GM18873 (cell line): ENCODE measurements at regions not wholly inside any gene's neighbourhood (a gene's known extent, or its start where the extent isn't known, plus 50 kb on each side); places are given as distances from the start of the nearest gene placed in this dataset.
A peak's percentile ranks its signal among the peaks of the same experiment; 100 is the strongest.

ENCODE experiments used
- ATAC-seq: cut with Tn5 transposase; IDR thresholded peaks from one replicate; pipeline ENCODE4 v1.9.1; 2021; ENCODE audit warnings: mild to moderate bottlenecking, moderate library complexity, moderate number of reproducible peaks; ENCODE audit not compliant: unreplicated experiment, low FRiP score

- no peak for ATAC-seq
These were observed 90.7 kb upstream of the IL12B start for GRCh38 chr5:159420940-159421339.

GRCh38 chr5:159422361-159422760 is 92.1 kb upstream of the IL12B start:
- no peak for ATAC-seq

- no peak for ATAC-seq
These were observed 92.6 kb upstream of the IL12B start for GRCh38 chr5:159422910-159423309.

- ATAC-seq: no peak
These were observed 93.8 kb upstream of the IL12B start for GRCh38 chr5:159424123-159424522.

DNA sequence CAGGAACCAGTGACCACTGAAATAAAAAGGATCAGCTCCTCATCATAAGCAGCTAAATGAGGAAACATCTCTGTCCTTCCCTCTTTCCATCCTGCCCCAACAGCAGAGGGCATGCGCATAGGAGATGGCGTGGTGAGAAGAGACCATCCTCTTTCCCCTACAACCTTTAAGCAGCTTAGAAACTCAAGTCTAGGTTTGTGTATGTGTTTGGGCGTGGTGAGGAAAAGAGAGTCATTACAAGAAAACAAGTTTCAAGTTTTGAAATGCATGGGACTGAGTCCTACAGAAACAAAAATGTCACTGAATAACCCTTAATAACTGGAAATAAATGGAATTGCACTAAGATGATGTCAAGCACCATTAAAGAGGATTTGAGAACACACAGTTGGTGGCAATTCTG is 96.4 kb upstream of the IL12B start:
- no peak for ATAC-seq

DNA sequence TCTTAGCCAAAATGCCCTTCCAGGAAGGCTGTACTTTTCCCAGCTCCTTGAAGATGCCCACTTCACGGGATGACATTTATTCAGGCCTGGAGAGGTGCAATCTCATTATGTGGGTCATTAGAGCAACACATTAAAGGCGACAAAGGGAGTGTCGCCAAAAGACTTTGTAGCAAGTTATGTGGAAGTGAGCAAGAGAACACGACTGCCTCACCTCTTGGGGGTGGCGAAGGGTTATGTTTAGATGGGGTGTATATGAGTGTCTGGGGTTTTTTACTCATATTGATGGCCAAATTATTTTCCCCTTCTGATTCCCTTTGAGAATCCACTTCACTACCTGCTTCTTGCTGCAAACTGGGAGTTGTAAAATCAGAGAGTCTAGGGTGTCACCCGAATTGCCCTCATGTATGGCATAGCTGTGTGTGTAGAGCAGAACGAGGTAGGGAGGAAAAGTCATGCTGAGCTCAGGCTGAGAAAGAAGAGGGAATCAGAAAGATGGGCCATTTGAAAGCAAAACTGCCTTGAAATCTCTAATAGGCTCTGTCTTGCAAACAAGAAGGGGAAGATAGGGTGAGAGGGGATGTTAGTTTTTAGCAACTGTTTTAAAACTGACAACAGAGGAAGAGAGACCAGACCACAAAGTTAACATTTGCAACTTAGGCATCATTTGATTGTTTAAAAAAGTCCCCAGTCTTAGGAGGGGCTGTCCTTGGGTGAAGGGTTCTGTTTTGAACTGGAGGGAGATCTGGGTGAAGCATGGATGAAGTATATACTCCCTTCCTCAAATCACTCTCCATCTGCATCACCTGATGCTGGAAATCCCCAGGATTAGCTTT is 97.1 kb upstream of the IL12B start:
- peak; percentile 74 for ATAC-seq

DNA sequence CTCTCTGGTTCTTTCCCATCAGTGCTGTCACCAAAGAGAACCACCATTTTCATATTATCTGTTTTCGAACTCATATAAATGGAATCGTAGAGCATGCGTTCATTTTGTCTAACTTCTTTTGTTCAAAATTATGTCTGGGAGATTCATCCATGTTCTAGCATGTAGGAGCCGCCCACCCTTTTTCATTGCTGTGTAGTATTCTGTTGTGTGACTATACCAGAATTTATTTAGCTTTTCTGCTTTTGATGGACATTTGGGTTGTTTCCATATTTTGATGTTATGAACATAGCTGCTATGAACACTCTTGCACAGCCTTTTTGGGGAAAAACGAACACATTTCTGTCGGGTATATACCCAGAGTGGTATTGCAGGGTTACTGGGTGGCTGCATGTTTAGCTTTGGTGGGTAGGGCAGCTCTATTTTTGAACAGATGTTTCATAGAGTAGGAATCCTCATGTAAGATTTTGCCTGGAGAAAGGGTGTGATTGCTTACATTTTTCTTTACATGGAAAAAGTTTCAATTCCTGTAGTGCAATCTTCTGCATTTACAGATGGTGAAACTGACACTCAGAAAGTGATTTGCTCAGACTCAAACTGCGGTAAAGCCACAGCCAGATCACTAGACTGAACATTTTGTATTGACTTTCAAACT is 100.2 kb upstream of the IL12B start:
- ATAC-seq: no peak

DNA sequence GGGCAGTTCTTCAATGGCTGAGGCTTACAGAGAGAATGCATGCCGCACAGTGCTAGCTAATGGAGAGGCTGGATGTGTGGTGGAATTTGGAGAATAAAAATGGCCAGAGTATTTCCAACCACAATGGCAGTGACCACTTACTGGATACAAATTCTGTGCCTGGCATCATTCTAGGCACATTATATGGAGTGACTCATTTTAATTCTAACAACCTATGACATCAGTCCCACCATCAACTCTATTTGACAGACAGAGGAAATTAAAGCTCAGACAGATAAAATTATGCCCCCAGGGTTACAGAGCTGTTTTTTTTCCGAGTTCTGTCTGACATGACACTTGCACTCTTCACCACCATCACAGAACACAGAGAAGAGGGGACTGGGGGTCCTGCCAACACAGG is 105.6 kb upstream of the IL12B start:
- no peak for ATAC-seq

DNA sequence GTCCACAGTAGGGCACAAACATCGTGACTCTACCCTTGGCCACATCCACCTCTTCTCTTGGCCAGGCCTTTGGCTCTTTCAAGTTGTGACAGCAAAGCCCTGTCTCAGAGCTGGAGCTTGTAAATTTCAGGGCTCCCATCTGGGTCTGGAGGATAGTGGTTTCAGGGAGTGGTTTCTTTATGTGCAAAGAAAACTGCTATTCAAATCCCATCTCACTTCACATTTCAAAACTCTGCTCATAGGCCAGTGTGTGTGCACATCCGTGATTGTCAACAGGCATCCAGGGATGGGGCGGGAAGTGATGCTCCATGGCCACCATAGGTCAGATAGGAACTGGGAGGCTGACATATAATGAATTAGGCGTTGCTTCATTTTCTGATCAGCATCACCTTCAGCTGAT is 107.8 kb upstream of the IL12B start:
- ATAC-seq: no peak

- no peak for ATAC-seq
These were observed 108.7 kb upstream of the IL12B start for GRCh38 chr5:159439002-159439401.

- no peak for ATAC-seq
These were observed 109.9 kb upstream of the IL12B start for GRCh38 chr5:159440235-159440634.

DNA sequence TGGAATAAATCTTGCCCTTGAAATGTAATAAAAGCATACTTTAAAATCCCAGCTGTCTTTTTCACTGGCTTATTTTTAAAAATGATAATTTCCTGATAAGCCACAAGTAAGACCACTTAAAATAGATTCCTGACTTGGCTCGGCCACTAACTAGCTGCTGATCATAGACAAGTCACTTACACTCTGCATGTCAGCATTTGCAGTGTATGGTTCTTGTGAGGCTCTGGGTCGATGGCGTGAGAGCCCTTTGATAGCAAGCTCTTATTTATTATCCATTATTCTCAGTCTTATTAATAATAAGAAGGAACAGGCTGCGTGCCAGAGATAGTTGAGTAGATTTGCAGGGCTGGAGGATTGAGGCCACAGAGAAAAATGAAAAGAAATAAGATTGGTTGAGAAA is 110.7 kb upstream of the IL12B start:
- no peak for ATAC-seq

DNA sequence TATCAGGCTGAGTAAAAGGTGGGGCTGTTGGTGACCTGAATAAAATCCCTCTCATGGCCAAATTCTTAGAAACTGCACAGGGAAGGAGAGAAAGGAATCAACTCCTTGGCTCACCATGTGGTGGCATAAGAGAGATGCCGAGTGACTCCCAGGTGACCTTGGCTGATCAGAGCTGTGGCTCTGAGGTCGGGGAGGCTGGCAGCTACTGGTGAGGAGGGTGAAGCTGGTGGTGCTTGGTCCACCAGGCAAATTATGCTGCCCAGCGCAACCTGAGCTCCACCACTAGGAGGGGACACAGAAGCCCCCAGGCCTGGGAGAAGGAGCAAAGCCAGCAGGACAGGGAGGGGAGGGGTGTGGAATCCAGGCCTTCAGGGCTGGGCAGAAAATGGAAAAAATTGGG is 111.2 kb upstream of the IL12B start:
- no peak for ATAC-seq

GRCh38 chr5:159442206-159442850 is 112.0 kb upstream of the IL12B start:
- no peak for ATAC-seq

- no peak for ATAC-seq
These were observed 114.3 kb upstream of the IL12B start for GRCh38 chr5:159444441-159445082.

DNA sequence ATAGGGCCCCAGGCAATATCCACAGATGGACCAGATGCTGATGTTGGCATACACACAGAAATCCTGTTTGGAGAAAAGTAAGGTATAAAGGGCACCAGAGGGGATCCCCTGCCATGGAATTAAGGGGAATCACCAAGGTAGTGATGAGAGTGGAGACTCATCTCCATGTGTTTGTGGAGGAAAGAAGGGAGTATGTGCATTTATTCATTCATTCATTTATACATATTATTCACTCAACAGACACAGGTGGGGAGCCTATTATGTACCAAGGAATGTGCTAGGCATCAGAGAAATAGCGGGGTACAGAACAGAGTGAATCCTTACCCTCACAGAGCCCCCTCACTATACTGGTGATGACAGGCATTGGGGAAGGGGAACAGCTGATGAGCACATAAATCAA is 116.8 kb upstream of the IL12B start:
- no peak for ATAC-seq

DNA sequence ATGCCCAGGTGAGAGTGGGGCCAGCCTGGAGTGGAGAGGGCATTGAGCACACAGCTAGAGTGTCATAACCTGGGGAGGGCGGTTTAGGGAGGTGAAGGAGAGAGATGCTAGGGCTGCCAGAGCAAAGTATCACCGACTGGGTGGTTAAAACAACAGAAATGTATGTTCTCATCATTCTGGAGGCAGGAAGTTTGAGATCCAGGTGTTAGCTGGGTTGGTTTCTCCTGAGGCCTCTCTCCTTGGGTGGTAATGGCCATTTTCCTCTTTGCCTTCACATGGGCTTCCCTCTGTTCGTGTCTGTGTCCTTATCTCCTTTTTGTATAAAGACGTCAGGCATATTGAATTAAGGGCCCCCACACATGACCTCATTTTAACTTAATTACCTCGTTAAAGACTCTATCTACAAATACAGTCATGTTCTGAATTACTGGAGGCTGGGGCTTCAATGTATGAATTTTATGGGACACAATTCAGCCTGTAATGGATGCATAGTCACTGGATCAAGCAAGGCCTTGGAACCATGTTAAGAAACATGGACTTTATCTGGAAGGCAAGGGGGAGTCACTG is 118.6 kb upstream of the IL12B start:
- no peak for ATAC-seq

- ATAC-seq: no peak
These were observed 119.6 kb upstream of the IL12B start for GRCh38 chr5:159449925-159450324.

- ATAC-seq: no peak
These were observed 120.1 kb upstream of the IL12B start for GRCh38 chr5:159450417-159450816.

DNA sequence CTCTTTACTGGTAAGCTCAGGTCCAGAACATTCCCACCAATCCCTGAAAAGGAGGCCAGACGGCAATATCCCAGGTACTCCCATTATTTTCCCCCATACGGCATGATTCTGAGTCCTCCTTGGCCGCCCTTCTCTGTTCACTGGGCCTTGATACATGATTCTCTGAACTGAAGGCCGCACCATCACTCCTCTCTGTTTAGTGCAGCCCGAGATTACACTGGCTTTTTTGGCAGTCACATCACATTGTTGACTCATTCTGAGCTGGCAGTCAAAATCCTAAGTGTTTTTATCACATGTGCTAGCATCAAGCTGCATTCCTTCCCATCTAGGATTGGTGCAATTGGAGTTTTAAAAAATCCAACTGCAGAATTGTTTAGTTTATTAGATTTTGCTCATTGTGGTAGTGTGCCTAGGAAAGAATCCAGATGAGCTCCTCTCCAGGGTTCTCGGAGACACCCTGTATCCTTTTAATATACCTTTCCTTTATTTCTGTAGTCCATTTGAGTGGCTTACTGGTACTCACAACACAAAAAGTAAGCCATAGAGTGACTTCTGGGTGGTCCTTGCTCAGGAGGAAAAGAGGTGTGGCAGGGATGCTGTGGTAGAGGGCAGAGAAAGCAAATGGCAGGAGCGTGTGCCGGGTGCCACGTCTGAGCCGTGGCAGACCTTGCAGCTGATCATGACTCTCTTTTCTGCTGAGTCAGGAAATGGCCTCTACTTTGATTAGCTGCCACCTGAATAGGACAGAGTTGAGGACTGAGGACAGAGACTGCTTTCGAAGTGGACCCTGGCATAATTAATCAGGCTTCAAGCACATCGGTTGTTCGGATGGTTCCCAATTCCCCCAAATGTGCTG is 121.1 kb upstream of the IL12B start:
- ATAC-seq: no peak
